GM19238 (cell line): ENCODE measurements at regions not wholly inside any gene's neighbourhood (a gene's known extent, or its start where the extent isn't known, plus 50 kb on each side); places are given as distances from the start of the nearest gene placed in this dataset.
"Not testable (repeated sequence)": the region's sequence is repeated elsewhere in the genome, so short reads cannot be mapped to it uniquely, and the experiment has no call there.

Source experiments
- DNase-seq: peaks from one replicate; pipeline ENCODE4 v3.0.0; 2011; ENCODE audit warnings: low spot score; ENCODE audit not compliant: insufficient read length

GRCh38 chr1:95663530-95663929, 429.5 kb downstream of the RWDD3 start:
- not testable (repeated sequence) for DNase-seq

DNA sequence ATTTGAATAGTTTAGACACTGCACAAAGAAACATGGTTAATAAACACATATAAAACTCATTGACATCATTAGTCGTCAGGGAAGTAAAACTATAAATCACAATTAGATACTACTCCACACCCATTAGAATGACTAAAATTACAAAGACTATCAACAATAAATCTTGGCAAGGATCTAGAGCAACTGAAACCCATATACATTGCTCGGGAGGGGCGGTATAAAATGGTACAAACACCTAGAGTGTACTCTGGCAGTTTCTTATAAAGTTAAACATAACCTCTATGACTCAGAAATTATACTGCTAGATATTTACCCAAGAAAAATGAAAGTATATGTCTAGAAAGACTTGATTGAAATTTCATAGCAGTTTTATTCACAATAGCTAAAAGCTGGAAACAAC, 434.2 kb downstream of the RWDD3 start:
- no peak for DNase-seq

GRCh38 chr1:95669638-95670037, 435.6 kb downstream of the RWDD3 start:
- DNase-seq: not testable (repeated sequence)

DNA sequence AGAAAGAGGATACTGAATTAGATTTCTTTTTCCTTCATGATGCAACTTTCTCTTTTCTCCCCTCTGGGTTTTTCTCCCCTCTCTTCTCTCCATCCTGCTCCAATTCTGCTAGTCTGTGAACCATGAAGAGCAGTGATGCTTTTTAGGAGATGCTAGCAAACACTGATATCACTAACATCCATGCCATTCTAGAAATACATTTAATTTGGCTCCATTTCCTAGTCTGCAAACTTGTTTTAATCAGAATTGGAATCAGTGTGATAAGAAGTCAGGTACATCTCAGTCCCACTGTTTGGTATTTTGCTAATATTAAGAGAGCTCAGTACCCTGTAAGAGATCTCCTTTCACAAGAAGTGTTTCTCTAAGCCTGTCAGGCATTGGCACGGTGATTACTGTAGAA, 437.1 kb downstream of the RWDD3 start:
- DNase-seq: no peak

- no peak for DNase-seq
Measured at GRCh38 chr1:95679262-95679661, 445.3 kb downstream of the RWDD3 start.

GRCh38 chr1:95685081-95685480, 451.1 kb downstream of the RWDD3 start:
- DNase-seq: no peak

- no peak for DNase-seq
Measured at GRCh38 chr1:95686217-95686616, 452.2 kb downstream of the RWDD3 start.

DNA sequence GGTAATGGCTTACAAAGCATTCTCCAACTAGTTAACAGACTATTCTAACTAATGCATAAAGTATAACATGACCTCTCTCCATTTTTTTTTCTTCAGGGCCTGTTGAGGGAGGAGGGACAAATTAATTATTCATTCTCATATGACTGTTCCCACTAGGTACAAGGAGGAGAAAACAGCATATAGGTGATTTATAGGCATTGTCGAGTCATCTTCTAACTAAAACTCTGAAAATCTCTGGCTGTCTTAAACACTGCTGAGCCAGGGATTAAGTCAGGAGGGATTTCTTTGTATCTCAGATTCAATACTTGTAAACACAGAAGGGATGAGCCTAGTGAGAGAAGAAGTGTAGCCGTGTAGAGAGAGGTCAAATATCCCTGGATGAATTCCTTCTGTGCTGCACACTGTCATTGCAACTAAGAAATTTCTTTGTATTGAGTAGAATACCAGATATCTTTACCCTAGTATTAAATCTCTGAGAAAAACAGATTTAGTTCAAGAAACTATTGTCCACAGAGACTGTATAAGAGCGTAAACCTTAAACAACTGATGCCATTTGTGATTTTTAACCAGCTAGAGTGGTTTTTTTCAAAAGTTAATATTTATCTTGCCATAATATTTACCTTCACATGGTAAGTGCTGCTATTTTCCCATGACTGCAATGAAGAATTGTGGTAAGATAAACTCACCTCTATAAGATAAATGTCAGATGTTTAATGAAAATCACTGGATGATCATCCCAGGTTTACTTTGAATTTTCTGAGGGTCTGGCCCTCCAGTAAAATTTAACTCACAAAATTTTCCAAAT, 465.3 kb downstream of the RWDD3 start:
- no peak for DNase-seq

- no peak for DNase-seq
Measured at GRCh38 chr1:95701450-95702173, 467.6 kb downstream of the RWDD3 start.

- DNase-seq: no peak
Measured at GRCh38 chr1:95703046-95703445, 469.0 kb downstream of the RWDD3 start.

DNA sequence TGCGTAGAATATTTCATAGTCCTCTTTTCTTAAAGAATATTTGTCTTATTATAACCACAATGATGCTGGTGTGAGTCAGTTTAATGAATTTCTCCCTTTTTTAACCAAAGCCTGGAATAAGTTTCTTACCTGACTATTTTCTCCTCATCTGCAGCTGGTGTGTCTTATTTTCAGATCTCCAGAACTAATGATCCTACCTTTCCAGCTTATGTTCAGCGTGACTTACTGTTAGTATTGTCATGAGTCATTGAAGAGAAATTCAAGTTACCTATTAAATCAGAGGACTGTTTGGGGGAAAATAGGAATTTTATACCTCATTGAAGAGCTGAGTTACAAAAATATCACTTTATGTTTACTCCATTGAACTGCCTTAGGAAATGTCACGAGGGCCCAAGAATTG, 482.1 kb downstream of the RWDD3 start:
- no peak for DNase-seq

DNA sequence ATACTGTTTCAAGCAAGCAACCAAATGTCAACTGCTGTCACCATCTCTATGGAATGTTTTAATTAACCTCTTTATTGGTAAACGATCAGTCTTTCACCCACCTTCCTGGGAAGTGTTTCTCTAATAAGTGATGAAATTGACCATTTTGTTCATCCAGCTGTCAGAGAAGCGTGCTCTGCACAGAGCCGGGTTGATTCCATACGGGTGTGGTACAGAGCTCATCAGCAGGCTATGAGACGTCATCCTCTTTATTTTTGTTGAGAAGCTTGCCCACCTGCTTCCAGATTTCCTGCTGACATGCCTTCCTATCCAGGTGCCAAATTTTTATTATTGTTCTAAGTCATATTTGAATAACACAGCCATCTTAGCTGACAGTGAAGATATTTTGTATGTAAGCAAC, 482.5 kb downstream of the RWDD3 start:
- no peak for DNase-seq

GRCh38 chr1:95723346-95723745, 489.3 kb downstream of the RWDD3 start:
- no peak for DNase-seq

- DNase-seq: no peak
Measured at GRCh38 chr1:95728841-95729240, 494.8 kb downstream of the RWDD3 start.

GRCh38 chr1:95730986-95731385, 497.0 kb downstream of the RWDD3 start:
- no peak for DNase-seq

- no peak for DNase-seq
Measured at GRCh38 chr1:95731466-95731865, 497.5 kb downstream of the RWDD3 start.

- no peak for DNase-seq
Measured at GRCh38 chr1:95733031-95733430, 499.0 kb downstream of the RWDD3 start.

DNA sequence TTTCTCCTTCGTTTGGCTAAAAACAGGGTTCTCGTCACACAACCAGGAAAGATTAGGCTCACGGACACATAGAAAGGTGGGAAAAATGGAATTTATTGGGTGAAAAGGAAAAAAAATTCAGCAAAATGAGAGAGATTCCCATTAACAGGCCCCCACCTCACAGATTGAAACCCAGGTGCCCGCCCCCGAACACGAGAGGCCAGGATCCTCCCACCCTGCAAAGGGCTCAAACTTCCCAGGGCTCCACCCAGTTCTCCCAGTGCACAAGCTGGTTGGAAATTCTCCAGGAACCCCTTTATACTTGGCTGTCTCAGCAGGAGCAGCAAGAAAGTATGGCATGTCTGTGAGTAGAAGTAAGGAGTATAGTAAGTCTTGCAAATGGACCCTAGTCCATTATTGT, 499.7 kb downstream of the RWDD3 start:
- DNase-seq: no peak

GRCh38 chr1:95734560-95734959, 500.6 kb downstream of the RWDD3 start:
- no peak for DNase-seq

- no peak for DNase-seq
Measured at GRCh38 chr1:95742591-95743089, 508.6 kb downstream of the RWDD3 start.

- no peak for DNase-seq
Measured at GRCh38 chr1:95744731-95745130, 510.7 kb downstream of the RWDD3 start.

DNA sequence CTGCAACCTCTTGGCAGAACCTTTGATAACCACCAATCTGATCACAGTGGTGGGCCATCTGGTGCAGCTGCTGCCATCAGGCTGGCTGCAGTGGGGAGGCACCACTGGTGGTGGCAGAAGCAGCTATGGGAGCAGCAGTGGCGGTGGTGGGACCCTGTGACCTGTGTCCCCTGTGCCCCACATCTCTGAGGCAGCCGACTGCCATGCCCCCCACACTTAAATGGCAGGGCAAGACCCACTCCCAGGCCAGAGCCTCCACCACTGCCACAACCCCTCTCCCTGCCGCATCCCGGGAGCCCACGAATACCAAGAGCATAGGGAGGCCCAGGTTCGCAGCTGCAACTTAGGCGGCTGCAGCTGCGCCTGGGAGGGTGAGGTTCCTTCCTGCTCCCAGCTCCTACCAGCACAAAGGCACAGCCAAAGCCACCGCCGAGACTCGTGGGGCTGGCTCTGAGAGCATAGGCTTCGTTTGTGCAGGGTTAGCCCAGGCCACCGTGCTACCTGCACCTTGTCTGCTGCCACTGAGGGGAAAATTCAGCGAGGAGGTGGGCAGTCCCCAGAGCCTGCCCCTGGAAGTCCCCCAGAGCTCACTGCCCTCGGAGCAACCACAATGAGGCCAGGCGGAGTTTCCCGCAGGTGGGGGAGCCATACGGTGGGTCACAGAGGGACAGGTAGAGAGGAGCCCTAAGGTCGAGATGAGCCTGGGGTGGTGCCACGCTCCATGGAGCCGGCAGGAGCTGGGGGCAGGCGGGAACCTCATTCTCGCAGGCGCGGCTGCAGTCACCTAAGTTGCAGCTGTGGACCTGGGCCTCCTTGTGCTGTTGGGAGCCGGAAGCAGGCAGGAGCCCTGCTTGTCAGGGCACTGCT, 518.7 kb downstream of the RWDD3 start:
- DNase-seq: no peak
